CD8-positive, alpha-beta memory T cell (primary cell): ENCODE measurements at regions not wholly inside any gene's neighbourhood (a gene's known extent, or its start where the extent isn't known, plus 50 kb on each side); places are given as distances from the start of the nearest gene placed in this dataset.

Experiments
- CTCF ChIA-PET: fragments of 350-600 bp; sonication (Branson Sonifier 250); formaldehyde crosslinking; loops from one replicate; lab custom pipeline; 2021; ENCODE audit warnings: antibody characterized with exemption; lab: Charles Lee
- POLR2A ChIA-PET: fragments of 350-600 bp; sonication (Branson Sonifier 250); formaldehyde crosslinking; loops from one replicate; lab custom pipeline; 2021; ENCODE audit warnings: antibody characterized with exemption; lab: Charles Lee
- DNase-seq, 5 donors: peaks; one replicate each; pipeline versions ENCODE4 v3.0.0 to v3.0.0-alpha.2; 2020 to 2022; ENCODE audit warnings: mixed read lengths in 1 of 5
- H3K27ac ChIP-seq: one replicate; pipeline ENCODE4 v1.7.0; 2013; ENCODE audit warnings: low read depth, mild to moderate bottlenecking, low read length, moderate library complexity
- H3K27me3 ChIP-seq: 2 replicates; pipeline ENCODE4 v1.7.0; 2013; ENCODE audit warnings: low read length, mild to moderate bottlenecking; ENCODE audit not compliant: insufficient read depth, poor library complexity, severe bottlenecking
- H3K36me3 ChIP-seq: 2 replicates; pipeline ENCODE4 v1.7.0; 2013; ENCODE audit warnings: mild to moderate bottlenecking, low read length, moderate library complexity; ENCODE audit not compliant: insufficient read depth
- H3K4me1 ChIP-seq: 2 replicates; pipeline ENCODE4 v1.7.0; 2013; ENCODE audit warnings: mild to moderate bottlenecking, low read length, moderate library complexity; ENCODE audit not compliant: insufficient read depth
- H3K4me3 ChIP-seq: 2 replicates; pipeline ENCODE4 v1.7.0; 2013; ENCODE audit warnings: mild to moderate bottlenecking, low read length
- H3K9me3 ChIP-seq: 2 replicates; pipeline ENCODE4 v1.7.0; 2013; ENCODE audit warnings: mild to moderate bottlenecking, low read length
- H3K27ac Mint-ChIP-seq, 8 donors: one replicate each; pipeline ENCODE4 v1.8.0; 2020 to 2021; ENCODE audit warnings: mixed read lengths in 8 of 8, mild to moderate bottlenecking in 6 of 8, inconsistent platforms in 3 of 8, moderate library complexity in 3 of 8
- H3K27me3 Mint-ChIP-seq, 2 donors: one replicate each; pipeline ENCODE4 v1.8.0; 2020 to 2021; ENCODE audit warnings: mixed read lengths in 2 of 2, mild to moderate bottlenecking in 1 of 2, moderate library complexity in 1 of 2
- H3K36me3 Mint-ChIP-seq, 3 donors: one replicate each; pipeline ENCODE4 v1.8.0; 2020 to 2021; ENCODE audit warnings: mixed read lengths in 3 of 3, inconsistent platforms in 1 of 3, mild to moderate bottlenecking in 1 of 3
- H3K4me1 Mint-ChIP-seq, 3 donors: one replicate each; pipeline ENCODE4 v1.8.0; 2020 to 2021; ENCODE audit warnings: mixed read lengths in 3 of 3, inconsistent platforms in 1 of 3, mild to moderate bottlenecking in 1 of 3
- H3K4me3 Mint-ChIP-seq, 7 donors: one replicate each; pipeline ENCODE4 v1.8.0; 2020 to 2021; ENCODE audit warnings: mixed read lengths in 7 of 7, mild to moderate bottlenecking in 6 of 7, moderate library complexity in 4 of 7, inconsistent platforms in 2 of 7
- H3K9me3 Mint-ChIP-seq, 5 donors: one replicate each; pipeline ENCODE4 v1.8.0; 2020 to 2022; ENCODE audit warnings: mixed read lengths in 5 of 5, mild to moderate bottlenecking in 3 of 5, moderate library complexity in 2 of 5, inconsistent platforms in 1 of 5

DNA sequence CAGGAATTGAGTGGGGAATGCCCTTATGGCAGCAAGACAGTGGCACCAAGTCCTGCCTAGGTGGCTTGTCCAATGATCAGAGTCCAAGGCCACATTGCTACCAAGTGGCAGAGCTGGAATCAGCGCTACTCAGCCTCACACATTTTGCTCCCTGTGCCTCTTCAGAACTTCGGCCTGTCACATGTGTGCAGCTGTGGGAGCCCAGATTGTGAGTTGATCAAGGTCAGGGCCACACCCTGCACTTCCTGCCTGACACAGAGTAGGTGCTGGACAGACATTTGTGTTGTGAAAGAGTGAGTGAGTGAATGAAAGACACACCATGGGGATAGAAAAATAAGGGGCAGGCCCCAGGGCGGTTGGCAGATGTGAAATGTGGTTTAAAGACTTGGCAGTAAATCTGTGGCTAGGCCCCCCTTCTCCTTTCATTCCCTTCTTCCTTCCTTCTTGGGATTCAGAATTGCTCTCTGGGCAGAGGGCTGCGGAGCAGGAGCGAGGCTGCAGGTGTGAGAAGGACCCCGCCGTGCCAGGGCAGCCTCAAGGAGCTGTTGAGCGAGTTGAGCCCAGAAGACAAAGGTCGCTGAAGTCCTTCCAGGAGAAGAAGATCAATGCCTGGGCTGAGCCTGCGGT is 83.5 kb downstream of the SLC25A47 start:
- H3K27ac Mint-ChIP-seq, result peak overlapping the region; percentile 50 to 97 (median 85)
- no peaks in the 10 kb centered on the region for H3K36me3 ChIP-seq
- peaks cover 44 to 61% (median 49%) of the 10 kb centered on the region in 3 donors for H3K4me1 Mint-ChIP-seq
- H3K27ac ChIP-seq, result peak overlapping the region; percentile 48
- peak in 3 of 5 donors; percentile 20 to 57 (median 26) for DNase-seq
- H3K9me3 ChIP-seq, result no peaks in the 10 kb centered on the region
- peak overlapping the region; percentile 23 for H3K4me3 ChIP-seq
- no peaks in the 10 kb centered on the region for H3K27me3 ChIP-seq
- no peaks in the 10 kb centered on the region for H3K36me3 Mint-ChIP-seq
- peaks cover 0 to 1% of the 10 kb centered on the region in 2 donors for H3K27me3 Mint-ChIP-seq
- H3K4me3 Mint-ChIP-seq, result peak overlapping the region; percentile 5 to 70 (median 60)
- POLR2A ChIA-PET, result interaction anchor here (0.5 kb wide), 1 partner anchor 307 kb away, joined by 7 read pairs; no protein-coding TSS in a partner anchor
- H3K9me3 Mint-ChIP-seq, result no peaks in the 10 kb centered on the region
- H3K4me1 ChIP-seq, result peaks cover 25% of the 10 kb centered on the region
- CTCF ChIA-PET, result interaction anchor here (5.5 kb wide), 1 partner anchor 239 kb away, joined by 23 read pairs; no protein-coding TSS in a partner anchor

- Histone ChIP-seq H3K9me3 (no peaks in the 10 kb centered on the region), H3K27ac (no peak overlapping the region), H3K27me3 (no peaks in the 10 kb centered on the region), H3K4me3 (no peak overlapping the region), H3K4me1 (peaks cover 25% of the 10 kb centered on the region), H3K36me3 (no peaks in the 10 kb centered on the region)
- no peak for DNase-seq
- Mint-ChIP-seq H3K9me3 (no peaks in the 10 kb centered on the region), H3K27me3 (peaks cover 0 to 1% of the 10 kb centered on the region in 2 donors), H3K4me3 (peak overlapping the region in 4 of 7 donors; percentile 60 to 70 (median 66)), H3K27ac (peak overlapping the region; percentile 50 to 97 (median 85)), H3K4me1 (peaks cover 42 to 66% (median 49%) of the 10 kb centered on the region in 3 donors), H3K36me3 (no peaks in the 10 kb centered on the region)
- POLR2A ChIA-PET, result interaction anchor here (0.5 kb wide), 1 partner anchor 308 kb away, joined by 7 read pairs; no protein-coding TSS in a partner anchor
- CTCF ChIA-PET, result interaction anchor here (1.0 to 5.5 kb wide), 2 partner anchors 24 to 238 kb away, joined by 3 to 23 read pairs; no protein-coding TSS in a partner anchor
Measured at GRCh38 chr14:100407376-100408102, 84.4 kb downstream of the SLC25A47 start.

DNA sequence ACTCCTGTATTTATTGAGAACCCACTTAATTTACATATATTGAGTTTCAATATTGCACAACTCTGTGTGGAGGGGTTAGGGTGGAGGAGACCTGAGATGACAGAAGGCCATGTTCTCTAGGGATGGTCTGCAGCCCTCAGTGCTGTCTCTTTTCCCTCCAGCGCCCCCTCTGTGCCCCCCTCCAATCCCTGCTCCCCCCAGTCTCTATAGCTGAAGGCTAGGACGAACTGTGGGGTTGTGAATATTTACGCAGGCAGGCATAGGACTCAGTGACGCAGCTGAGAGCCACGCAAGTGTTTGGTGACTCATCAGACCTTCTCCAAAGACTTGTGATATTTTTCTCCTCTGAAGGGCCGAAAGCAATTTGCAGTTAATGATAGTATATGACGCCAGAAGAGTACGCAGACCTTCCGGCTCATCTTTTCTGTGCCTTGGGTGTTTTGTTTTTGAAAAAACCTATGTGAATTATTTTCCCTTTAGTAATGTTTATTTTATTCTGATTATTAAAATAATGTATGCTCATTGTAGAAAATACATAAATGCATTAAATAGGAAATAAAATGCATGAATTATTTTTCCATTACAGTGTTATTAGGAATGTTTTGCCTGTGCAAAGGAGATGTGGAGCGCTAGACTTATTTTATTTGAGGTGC is 85.3 kb downstream of the SLC25A47 start:
- peak in 3 of 5 donors; percentile 19 to 47 (median 30) for DNase-seq
- no peaks in the 10 kb centered on the region for H3K36me3 Mint-ChIP-seq
- Histone ChIP-seq H3K27ac (peak overlapping the region; percentile 25), H3K36me3 (no peaks in the 10 kb centered on the region), H3K4me1 (peaks cover 25% of the 10 kb centered on the region), H3K4me3 (no peak overlapping the region), H3K27me3 (no peaks in the 10 kb centered on the region), H3K9me3 (no peaks in the 10 kb centered on the region)
- H3K9me3 Mint-ChIP-seq, result no peaks in the 10 kb centered on the region
- peaks cover 0 to 1% of the 10 kb centered on the region in 2 donors for H3K27me3 Mint-ChIP-seq
- peaks cover 41 to 65% (median 46%) of the 10 kb centered on the region in 3 donors for H3K4me1 Mint-ChIP-seq
- POLR2A ChIA-PET, result interaction anchor here (0.6 kb wide), 1 partner anchor 51 kb away, joined by 5 read pairs; no protein-coding TSS in a partner anchor
- H3K27ac Mint-ChIP-seq, result peak overlapping the region; percentile 67 to 95 (median 84)
- peak overlapping the region in 1 of 7 donors; percentile 54 for H3K4me3 Mint-ChIP-seq
- CTCF ChIA-PET, result interaction anchor here (1.0 to 5.5 kb wide), 2 partner anchors 25 to 237 kb away, joined by 3 to 23 read pairs; no protein-coding TSS in a partner anchor

DNA sequence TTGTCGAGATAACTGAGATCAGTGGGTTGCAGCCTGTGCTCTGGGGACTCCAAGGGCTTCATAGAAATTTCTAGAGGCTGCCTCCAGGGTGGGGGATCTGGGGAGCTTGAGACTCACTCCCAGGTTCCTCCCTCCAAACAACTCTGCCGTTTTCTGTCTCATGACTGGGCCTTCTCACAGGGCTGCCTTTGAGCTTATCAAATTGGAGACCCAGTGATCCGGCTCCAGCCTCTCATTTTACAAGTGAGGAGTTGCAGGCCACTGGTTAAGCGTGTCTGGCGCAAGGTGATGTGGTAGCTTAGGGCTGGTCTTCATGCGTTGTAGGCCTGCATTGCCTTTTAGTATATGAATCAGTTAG is 85.8 kb downstream of the SLC25A47 start:
- Mint-ChIP-seq H3K36me3 (no peaks in the 10 kb centered on the region), H3K4me1 (peaks cover 37 to 60% (median 42%) of the 10 kb centered on the region in 3 donors), H3K27ac (peak overlapping the region in 5 of 8 donors; percentile 67 to 95 (median 86)), H3K9me3 (no peaks in the 10 kb centered on the region), H3K4me3 (no peak overlapping the region), H3K27me3 (peaks cover 0 to 1% of the 10 kb centered on the region in 2 donors)
- Histone ChIP-seq H3K27me3 (no peaks in the 10 kb centered on the region), H3K36me3 (no peaks in the 10 kb centered on the region), H3K4me1 (peaks cover 25% of the 10 kb centered on the region), H3K4me3 (no peak overlapping the region), H3K9me3 (no peaks in the 10 kb centered on the region), H3K27ac (peak overlapping the region; percentile 25)
- DNase-seq, result no peak
- POLR2A ChIA-PET, result interaction anchor here (0.6 kb wide), 1 partner anchor 50 kb away, joined by 5 read pairs; no protein-coding TSS in a partner anchor
- CTCF ChIA-PET, result interaction anchor here (5.5 kb wide), 1 partner anchor 237 kb away, joined by 23 read pairs; no protein-coding TSS in a partner anchor

- H3K27ac ChIP-seq, result no peak overlapping the region
- no peak for DNase-seq
- H3K4me3 ChIP-seq, result no peak overlapping the region
- peak overlapping the region in 3 of 8 donors; percentile 17 to 31 (median 23) for H3K27ac Mint-ChIP-seq
- ChIA-PET POLR2A (no interaction called here), CTCF (interaction anchor here (0.7 to 5.5 kb wide), 2 partner anchors 27 to 236 kb away, joined by 3 to 23 read pairs; no protein-coding TSS in a partner anchor)
- H3K36me3 ChIP-seq, result no peaks in the 10 kb centered on the region
- H3K27me3 Mint-ChIP-seq, result peaks cover 0 to under 1% of the 10 kb centered on the region in 2 donors
- H3K27me3 ChIP-seq, result no peaks in the 10 kb centered on the region
- H3K4me1 ChIP-seq, result peaks cover 25% of the 10 kb centered on the region
- peaks cover 32 to 53% (median 38%) of the 10 kb centered on the region in 3 donors for H3K4me1 Mint-ChIP-seq
- H3K9me3 Mint-ChIP-seq, result no peaks in the 10 kb centered on the region
- no peaks in the 10 kb centered on the region for H3K9me3 ChIP-seq
- no peaks in the 10 kb centered on the region for H3K36me3 Mint-ChIP-seq
- H3K4me3 Mint-ChIP-seq, result no peak overlapping the region
Measured at GRCh38 chr14:100409651-100410050, 86.5 kb downstream of the SLC25A47 start.

- no peaks in the 10 kb centered on the region for H3K27me3 Mint-ChIP-seq
- Histone ChIP-seq H3K4me3 (no peak overlapping the region), H3K36me3 (no peaks in the 10 kb centered on the region), H3K9me3 (no peaks in the 10 kb centered on the region), H3K4me1 (peaks cover 25% of the 10 kb centered on the region), H3K27ac (no peak overlapping the region), H3K27me3 (no peaks in the 10 kb centered on the region)
- DNase-seq, result no peak
- H3K9me3 Mint-ChIP-seq, result no peaks in the 10 kb centered on the region
- H3K4me3 Mint-ChIP-seq, result no peak overlapping the region
- POLR2A ChIA-PET, result interaction anchor here (0.7 kb wide), 1 partner anchor 124 kb away, joined by 4 read pairs; no protein-coding TSS in a partner anchor
- H3K27ac Mint-ChIP-seq, result peak overlapping the region in 3 of 8 donors; percentile 7 to 83 (median 31)
- CTCF ChIA-PET, result interaction anchor here (0.7 to 5.5 kb wide), 2 partner anchors 27 to 236 kb away, joined by 3 to 23 read pairs; no protein-coding TSS in a partner anchor
- no peaks in the 10 kb centered on the region for H3K36me3 Mint-ChIP-seq
- H3K4me1 Mint-ChIP-seq, result peaks cover 29 to 50% (median 34%) of the 10 kb centered on the region in 3 donors
Measured at GRCh38 chr14:100410056-100410565, 87.0 kb downstream of the SLC25A47 start.

GRCh38 chr14:100413699-100414098 is 90.6 kb downstream of the SLC25A47 start:
- Mint-ChIP-seq H3K36me3 (no peaks in the 10 kb centered on the region), H3K27me3 (no peaks in the 10 kb centered on the region), H3K27ac (no peak overlapping the region), H3K4me3 (no peak overlapping the region), H3K9me3 (no peaks in the 10 kb centered on the region), H3K4me1 (peaks cover under 1 to 15% (median under 1%) of the 10 kb centered on the region in 3 donors)
- Histone ChIP-seq H3K4me1 (no peaks in the 10 kb centered on the region), H3K4me3 (no peak overlapping the region), H3K9me3 (no peaks in the 10 kb centered on the region), H3K36me3 (no peaks in the 10 kb centered on the region), H3K27ac (no peak overlapping the region), H3K27me3 (no peaks in the 10 kb centered on the region)
- no peak for DNase-seq
- CTCF ChIA-PET, result no interaction called here
- POLR2A ChIA-PET, result no interaction called here
